ENCODE measurements at regions not wholly inside any gene's neighbourhood (a gene's known extent, or its start where the extent isn't known, plus 50 kb on each side); places are given as distances from the start of the nearest gene placed in this dataset.

DNA sequence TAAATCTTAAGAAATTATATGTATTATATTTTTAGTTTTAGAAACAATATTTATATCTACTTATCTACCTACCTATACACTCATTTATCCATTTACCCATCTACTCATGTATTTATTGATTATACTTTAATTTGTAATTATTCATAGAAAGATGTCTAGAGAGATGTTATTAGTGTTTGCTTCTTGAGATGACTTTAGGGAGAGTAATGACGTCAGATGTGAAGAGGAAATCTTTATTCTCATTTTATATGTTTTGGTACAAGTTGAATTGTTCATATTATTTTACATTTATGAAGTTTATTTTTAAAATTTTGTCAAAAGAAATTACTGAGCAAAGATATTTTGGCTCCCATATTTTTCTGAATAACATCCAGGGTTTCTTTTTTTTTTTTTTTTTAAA is 271.3 kb upstream of the SLC8A1 start:
- TF ChIP-seq USF2 (IDR thresholded peaks at IDR 0.05): no peak
- TF ChIP-seq, protein P1, sequence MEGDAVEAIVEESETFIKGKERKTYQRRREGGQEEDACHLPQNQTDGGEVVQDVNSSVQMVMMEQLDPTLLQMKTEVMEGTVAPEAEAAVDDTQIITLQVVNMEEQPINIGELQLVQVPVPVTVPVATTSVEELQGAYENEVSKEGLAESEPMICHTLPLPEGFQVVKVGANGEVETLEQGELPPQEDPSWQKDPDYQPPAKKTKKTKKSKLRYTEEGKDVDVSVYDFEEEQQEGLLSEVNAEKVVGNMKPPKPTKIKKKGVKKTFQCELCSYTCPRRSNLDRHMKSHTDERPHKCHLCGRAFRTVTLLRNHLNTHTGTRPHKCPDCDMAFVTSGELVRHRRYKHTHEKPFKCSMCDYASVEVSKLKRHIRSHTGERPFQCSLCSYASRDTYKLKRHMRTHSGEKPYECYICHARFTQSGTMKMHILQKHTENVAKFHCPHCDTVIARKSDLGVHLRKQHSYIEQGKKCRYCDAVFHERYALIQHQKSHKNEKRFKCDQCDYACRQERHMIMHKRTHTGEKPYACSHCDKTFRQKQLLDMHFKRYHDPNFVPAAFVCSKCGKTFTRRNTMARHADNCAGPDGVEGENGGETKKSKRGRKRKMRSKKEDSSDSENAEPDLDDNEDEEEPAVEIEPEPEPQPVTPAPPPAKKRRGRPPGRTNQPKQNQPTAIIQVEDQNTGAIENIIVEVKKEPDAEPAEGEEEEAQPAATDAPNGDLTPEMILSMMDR (IDR thresholded peaks at IDR 0.05): no peak
- no peak for TF ChIP-seq CBX2 (IDR thresholded peaks at IDR 0.05; ENCODE audit: borderline replicate concordance, low read depth)

Measured in A549 (cell line).